Stimulated activated naive CD8-positive, alpha-beta T cell treated with anti-CD3 and anti-CD28 coated beads, Interleukin-15, amount 100 ng/mL, for 72 hours (primary cell): ENCODE measurements at regions not wholly inside any gene's neighbourhood (a gene's known extent, or its start where the extent isn't known, plus 50 kb on each side); places are given as distances from the start of the nearest gene placed in this dataset.
"Not testable (repeated sequence)": the region's sequence is repeated elsewhere in the genome, so short reads cannot be mapped to it uniquely, and the experiment has no call there.

Source experiments
- ATAC-seq: fragments of 150-1000 bp; cut with Tn5 transposase; 2 replicates; pipeline ENCODE4 v1.10.0; 2021; ENCODE audit warnings: mild to moderate bottlenecking, moderate library complexity
- DNase-seq, 2 donors: peaks; one replicate each; pipeline ENCODE4 v3.0.0; 2021 to 2022
- H3K27ac Mint-ChIP-seq, 2 donors: one replicate each; pipeline ENCODE4 v1.8.0; 2022; ENCODE audit warnings: mild to moderate bottlenecking in 2 of 2, mixed read lengths in 2 of 2, moderate library complexity in 2 of 2
- H3K27me3 Mint-ChIP-seq: one replicate; pipeline ENCODE4 v1.8.0; 2022; ENCODE audit warnings: mixed read lengths
- H3K4me1 Mint-ChIP-seq: one replicate; pipeline ENCODE4 v1.8.0; 2022; ENCODE audit warnings: mild to moderate bottlenecking, mixed read lengths
- H3K4me3 Mint-ChIP-seq, 2 donors: one replicate each; pipeline ENCODE4 v1.8.0; 2022; ENCODE audit warnings: mild to moderate bottlenecking in 2 of 2, mixed read lengths in 2 of 2, moderate library complexity in 1 of 2
- H3K9me3 Mint-ChIP-seq, 2 donors: one replicate each; pipeline ENCODE4 v1.8.0; 2022; ENCODE audit warnings: mixed read lengths in 2 of 2

DNA sequence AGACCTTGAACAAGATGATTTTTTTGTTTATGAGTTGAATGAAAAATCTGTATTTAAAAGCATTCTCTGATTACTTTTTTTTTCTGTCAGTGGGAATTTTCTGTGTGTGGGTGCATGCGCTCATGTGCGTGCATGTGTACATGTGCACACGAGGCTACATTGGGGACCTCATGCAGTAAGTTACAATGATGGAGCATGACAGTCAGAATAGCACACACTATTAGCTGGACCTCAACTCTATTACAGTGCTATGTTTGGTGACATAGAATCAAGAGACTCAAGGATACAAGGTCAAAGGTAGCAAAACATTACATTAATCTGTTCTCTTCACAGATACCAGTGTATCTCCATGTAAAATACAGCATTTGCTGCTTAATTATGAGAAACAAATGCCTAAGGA, 276.8 kb upstream of the FIGN start:
- H3K4me3 Mint-ChIP-seq = no peak overlapping the region
- H3K27me3 Mint-ChIP-seq = no peaks in the 10 kb centered on the region
- H3K4me1 Mint-ChIP-seq = no peaks in the 10 kb centered on the region
- H3K9me3 Mint-ChIP-seq = peaks cover 0 to 6% of the 10 kb centered on the region in 2 donors
- ATAC-seq = no peak
- DNase-seq = no peak
- no peak overlapping the region for H3K27ac Mint-ChIP-seq

DNA sequence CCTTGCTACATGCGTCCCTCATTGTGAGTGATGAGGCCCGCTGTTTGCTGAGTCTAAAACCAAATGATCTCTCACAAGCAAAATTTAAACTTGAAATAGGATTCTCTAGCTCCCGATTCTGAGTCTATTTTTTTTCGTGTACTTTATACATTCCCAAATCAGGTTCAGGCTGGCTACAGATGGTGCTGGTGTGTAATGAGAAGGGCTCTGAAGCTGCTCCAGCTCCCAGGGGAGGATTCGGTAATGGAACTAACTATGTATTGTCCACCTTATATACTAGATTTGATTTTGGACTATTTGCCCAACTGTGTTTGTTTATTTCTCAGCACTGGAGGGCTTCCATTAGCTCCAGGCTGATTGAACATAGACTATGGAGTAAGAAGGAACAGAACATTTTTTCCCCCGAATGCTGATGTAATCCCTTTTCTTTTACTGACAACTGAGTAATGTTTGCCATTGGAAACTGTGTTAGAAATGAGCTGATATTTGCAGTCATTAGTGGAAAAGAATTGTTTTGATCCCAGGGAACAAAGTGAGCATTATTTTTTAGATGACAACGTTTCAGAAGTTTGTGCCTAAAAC, 274.0 kb upstream of the FIGN start:
- H3K27ac Mint-ChIP-seq = no peak overlapping the region
- DNase-seq (no peak), ATAC-seq (no peak)
- H3K4me1 Mint-ChIP-seq = no peaks in the 10 kb centered on the region
- H3K27me3 Mint-ChIP-seq = no peaks in the 10 kb centered on the region
- H3K9me3 Mint-ChIP-seq = peaks cover 0 to 7% of the 10 kb centered on the region in 2 donors
- H3K4me3 Mint-ChIP-seq = no peak overlapping the region

DNA sequence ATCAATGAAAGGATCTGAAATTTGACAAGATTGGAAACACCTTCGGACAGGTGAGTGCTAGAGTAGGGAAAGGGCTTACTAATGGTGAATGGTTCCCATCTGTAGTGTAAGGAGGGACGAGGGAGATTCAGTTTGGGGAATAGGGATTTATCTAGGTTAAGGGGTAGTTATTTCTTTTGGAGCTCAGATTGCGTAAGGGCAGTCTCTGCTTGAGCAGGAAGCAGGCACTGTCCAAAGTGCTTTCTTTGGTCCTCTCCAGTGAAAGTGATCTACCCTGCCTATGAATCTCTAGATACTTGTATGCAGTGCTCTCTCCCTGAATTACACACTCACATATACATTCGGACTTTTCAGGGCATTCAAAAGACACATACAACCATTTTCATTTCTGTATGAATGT, 272.9 kb upstream of the FIGN start:
- Mint-ChIP-seq H3K4me1 (no peaks in the 10 kb centered on the region), H3K27me3 (no peaks in the 10 kb centered on the region), H3K27ac (no peak overlapping the region), H3K9me3 (peaks cover 0 to 13% of the 10 kb centered on the region in 2 donors), H3K4me3 (no peak overlapping the region)
- ATAC-seq = no peak
- DNase-seq = no peak

DNA sequence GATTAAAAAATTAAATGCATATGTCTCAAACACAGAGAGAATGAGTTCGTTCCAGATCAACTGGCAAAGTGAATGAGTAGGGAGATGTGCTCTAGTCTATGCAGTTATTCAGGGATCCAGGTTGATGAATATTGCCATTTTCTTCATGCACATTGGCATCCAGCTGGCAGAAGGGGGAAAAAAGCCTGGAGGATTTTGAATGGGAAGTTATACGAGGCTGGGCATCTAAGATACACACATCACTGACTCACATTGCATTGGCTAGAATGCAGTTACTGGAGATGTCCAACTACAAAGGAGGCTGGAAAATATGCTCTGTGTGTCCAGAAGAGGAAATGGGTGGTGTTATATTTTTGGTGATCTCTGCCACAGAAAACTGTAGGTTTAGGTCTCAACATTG, 270.9 kb upstream of the FIGN start:
- Mint-ChIP-seq H3K9me3 (peaks cover 0 to 13% of the 10 kb centered on the region in 2 donors), H3K4me3 (no peak overlapping the region), H3K27ac (no peak overlapping the region), H3K27me3 (no peaks in the 10 kb centered on the region), H3K4me1 (no peaks in the 10 kb centered on the region)
- no peak for DNase-seq
- ATAC-seq = no peak

DNA sequence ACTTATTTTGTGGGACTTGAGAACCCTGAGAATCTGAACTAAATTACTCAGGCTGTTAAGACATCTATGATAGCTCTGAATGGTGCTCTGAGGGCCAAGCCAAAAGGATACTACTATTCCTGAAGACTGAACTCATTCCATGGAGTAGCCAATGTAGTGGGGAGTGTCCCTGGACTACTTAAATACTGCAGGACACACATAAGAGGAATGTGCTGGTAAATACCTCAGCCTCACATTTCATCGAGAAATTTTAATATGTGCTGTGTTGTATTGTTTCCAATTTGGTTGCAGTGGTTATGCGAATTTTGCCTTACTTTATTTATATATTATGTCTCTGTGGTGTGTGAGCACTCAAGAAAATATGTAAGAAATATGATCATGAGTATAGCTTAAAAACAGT, 264.4 kb upstream of the FIGN start:
- no peak overlapping the region for H3K4me3 Mint-ChIP-seq
- DNase-seq (no peak), ATAC-seq (no peak)
- no peak overlapping the region for H3K27ac Mint-ChIP-seq
- no peaks in the 10 kb centered on the region for H3K4me1 Mint-ChIP-seq
- H3K27me3 Mint-ChIP-seq = no peaks in the 10 kb centered on the region
- H3K9me3 Mint-ChIP-seq = peaks cover 0 to 6% of the 10 kb centered on the region in 2 donors

DNA sequence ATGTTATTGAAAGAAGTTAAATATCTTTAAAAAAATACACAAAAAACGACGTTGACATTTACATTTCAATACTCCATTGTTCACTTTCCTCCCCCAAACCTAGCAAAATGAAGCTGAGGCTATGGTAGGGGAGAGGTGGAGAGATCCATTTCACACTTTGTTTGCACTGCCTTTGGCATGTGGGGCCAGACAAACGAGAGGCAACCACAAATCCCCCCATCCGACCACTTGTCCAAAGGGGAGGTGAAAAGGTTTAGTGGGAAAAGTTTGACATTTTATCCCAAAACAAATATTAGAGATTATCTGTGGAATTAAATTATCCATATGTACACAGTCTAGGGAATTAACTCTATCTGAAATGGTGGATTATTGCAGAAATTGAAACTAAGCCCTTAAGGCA, 261.7 kb upstream of the FIGN start:
- DNase-seq (no peak), ATAC-seq (no peak)
- Mint-ChIP-seq H3K27ac (no peak overlapping the region), H3K4me3 (no peak overlapping the region), H3K4me1 (no peaks in the 10 kb centered on the region), H3K9me3 (no peaks in the 10 kb centered on the region), H3K27me3 (no peaks in the 10 kb centered on the region)

DNA sequence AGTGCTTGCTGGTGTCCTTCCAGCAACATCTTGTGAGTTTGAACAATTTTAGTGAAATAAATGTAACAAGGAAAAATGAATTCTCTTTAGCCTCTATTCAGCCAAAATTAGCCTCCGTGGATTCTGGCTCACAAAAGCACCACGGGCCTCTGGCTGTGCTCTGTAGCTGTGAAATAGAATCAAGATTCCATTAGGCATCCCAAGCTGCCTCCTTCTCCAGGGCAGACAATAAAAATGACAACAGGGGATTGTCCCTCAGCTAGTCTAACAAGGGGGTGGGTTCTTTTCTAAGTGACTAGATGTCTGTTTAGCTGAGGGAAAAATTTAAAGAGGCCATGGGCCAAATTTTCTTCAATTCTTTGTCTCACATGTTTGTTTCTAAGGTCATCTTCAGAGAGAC, 254.7 kb upstream of the FIGN start:
- Mint-ChIP-seq H3K4me1 (no peaks in the 10 kb centered on the region), H3K4me3 (no peak overlapping the region), H3K27ac (no peak overlapping the region), H3K9me3 (no peaks in the 10 kb centered on the region), H3K27me3 (no peaks in the 10 kb centered on the region)
- no peak for ATAC-seq
- DNase-seq = no peak

DNA sequence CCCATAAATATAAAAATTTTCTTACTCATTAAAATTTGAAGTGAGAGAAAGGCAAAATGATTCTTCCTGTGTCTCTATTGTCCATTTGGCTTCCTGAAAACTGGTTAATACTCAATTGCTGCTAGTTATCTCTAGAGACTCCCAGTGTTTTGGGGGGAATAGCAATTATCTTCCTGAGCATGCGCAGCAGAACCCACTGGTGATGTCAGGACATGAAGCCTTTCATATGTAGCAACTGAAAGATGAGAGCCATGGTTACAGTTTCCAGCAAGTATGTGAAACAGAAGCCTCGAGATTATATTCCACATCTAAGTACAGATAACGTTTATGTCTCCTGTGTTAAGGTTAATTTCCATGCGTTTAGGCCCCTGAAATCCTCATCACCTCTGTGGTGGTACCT, 254.3 kb upstream of the FIGN start:
- DNase-seq (no peak), ATAC-seq (no peak)
- Mint-ChIP-seq H3K4me1 (no peaks in the 10 kb centered on the region), H3K9me3 (no peaks in the 10 kb centered on the region), H3K27ac (no peak overlapping the region), H3K27me3 (no peaks in the 10 kb centered on the region), H3K4me3 (no peak overlapping the region)

DNA sequence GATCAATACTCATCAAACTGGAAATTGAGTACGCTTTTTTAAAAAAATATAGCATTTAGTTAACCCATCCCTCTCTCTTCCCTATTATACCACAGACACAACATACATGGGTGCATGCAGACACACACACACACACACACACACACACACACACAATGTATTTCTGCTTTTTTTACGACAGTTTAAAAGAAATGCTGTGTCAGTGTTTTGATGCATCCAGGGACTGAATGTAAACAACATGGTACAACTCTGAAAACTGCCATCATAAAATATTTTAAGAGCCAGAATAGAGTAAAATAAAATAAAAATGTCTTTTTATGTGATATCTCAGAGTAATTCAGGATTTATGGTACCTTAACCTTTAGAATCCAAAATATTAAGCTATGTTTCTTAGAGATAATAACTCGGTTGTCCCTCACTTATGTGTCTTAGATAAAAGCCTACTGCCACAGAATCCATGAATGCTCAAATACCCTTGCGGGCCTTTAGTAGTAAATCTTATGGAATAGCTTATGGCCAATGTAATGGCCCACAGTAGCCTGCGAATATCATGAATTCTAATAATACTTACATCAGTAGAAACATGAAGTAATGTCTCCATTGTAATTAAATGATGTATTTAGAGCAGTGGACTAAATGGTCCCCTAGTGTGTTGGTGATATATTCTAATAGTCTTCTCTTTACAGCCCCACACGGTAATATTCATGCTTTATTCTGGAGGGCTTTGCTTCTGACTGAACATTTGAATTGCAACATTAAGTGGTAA, 251.6 kb upstream of the FIGN start:
- H3K27me3 Mint-ChIP-seq = no peaks in the 10 kb centered on the region
- no peaks in the 10 kb centered on the region for H3K4me1 Mint-ChIP-seq
- H3K27ac Mint-ChIP-seq = no peak overlapping the region
- H3K4me3 Mint-ChIP-seq = no peak overlapping the region
- ATAC-seq (no peak), DNase-seq (no peak)
- no peaks in the 10 kb centered on the region for H3K9me3 Mint-ChIP-seq

DNA sequence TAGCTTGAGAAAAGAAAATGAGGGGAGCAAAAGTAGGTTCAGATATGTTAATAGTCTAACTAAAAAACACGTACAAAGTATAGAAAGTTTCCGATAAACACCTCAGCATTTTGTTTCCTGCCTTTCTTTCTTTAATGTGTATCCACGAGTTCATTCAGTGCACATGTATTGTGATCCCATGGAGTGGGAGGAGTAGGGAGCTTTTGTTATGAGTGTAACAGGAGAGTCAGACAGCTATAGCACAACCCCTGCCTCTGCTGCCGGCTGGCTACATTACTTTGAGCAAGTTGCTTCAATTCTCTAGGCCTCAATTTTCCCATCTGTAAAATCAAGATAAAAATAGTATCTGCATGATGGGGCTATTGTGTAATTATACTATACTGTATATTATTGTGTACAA, 249.2 kb upstream of the FIGN start:
- Mint-ChIP-seq H3K4me1 (no peaks in the 10 kb centered on the region), H3K4me3 (no peak overlapping the region), H3K27ac (no peak overlapping the region), H3K9me3 (peaks cover 0 to 3% of the 10 kb centered on the region in 2 donors), H3K27me3 (no peaks in the 10 kb centered on the region)
- ATAC-seq (no peak), DNase-seq (no peak)

DNA sequence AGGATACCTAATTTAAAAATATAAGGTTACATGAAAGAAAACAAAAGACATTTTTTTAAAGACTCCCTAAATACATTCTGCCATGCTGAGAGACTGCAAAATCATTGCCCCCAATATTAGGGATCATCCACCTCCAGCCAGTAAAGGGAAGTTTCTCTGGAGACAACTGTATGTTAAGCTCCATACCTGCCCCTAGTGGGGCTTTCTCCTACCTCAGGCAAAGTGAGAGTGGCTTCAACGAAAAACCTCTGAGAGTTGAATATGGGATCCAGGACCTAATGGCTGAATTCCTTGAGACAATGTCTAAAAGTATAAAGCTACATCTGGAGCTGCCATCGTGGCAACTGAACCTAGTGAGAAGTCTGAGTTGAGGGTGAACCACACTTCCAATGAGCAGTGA, 248.1 kb upstream of the FIGN start:
- DNase-seq = no peak
- H3K9me3 Mint-ChIP-seq = peaks cover 0 to 3% of the 10 kb centered on the region in 2 donors
- no peaks in the 10 kb centered on the region for H3K4me1 Mint-ChIP-seq
- H3K27ac Mint-ChIP-seq = no peak overlapping the region
- ATAC-seq = no peak
- H3K4me3 Mint-ChIP-seq = no peak overlapping the region
- no peaks in the 10 kb centered on the region for H3K27me3 Mint-ChIP-seq

DNA sequence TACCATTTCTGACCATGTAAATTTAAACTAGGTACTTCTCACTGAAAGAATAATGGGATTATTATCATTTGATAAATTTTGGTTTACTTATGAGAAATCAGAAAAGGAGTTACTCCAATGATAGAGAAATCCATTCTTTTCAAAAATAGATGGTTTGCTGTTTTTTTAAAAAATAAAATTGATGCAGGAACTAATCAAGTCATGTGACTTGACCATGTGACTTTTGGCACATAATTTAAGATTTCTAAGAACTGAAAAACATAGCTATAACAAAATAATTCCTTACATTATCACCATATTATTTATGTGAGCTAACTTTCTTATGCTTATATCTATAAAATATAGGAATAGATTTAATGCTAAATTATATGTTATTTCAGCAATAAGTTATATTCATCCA, 247.1 kb upstream of the FIGN start:
- Mint-ChIP-seq H3K27ac (no peak overlapping the region), H3K27me3 (no peaks in the 10 kb centered on the region), H3K4me1 (no peaks in the 10 kb centered on the region), H3K9me3 (peaks cover 0 to 3% of the 10 kb centered on the region in 2 donors), H3K4me3 (no peak overlapping the region)
- ATAC-seq (no peak), DNase-seq (no peak)

DNA sequence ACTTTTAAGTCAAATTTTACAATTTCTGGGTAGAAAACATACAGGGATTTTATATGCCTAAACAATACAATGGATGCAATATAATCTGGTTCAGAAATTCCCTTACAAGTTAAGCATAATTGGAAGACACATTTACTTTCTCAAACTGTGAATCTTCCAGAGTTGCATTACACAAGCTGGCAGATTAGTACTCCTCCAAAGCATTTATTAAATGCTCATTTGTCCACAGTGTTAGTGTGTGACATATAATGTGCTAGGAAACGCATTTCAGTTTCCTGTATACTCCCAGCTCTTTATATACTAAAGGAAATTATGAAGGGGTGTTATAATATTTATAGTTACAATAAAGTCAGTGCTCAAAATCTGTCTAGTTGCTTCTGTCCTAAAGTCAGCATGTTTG, 239.0 kb upstream of the FIGN start:
- no peak overlapping the region for H3K27ac Mint-ChIP-seq
- no peaks in the 10 kb centered on the region for H3K4me1 Mint-ChIP-seq
- DNase-seq (no peak), ATAC-seq (no peak)
- no peaks in the 10 kb centered on the region for H3K27me3 Mint-ChIP-seq
- H3K4me3 Mint-ChIP-seq = no peak overlapping the region
- no peaks in the 10 kb centered on the region for H3K9me3 Mint-ChIP-seq

DNA sequence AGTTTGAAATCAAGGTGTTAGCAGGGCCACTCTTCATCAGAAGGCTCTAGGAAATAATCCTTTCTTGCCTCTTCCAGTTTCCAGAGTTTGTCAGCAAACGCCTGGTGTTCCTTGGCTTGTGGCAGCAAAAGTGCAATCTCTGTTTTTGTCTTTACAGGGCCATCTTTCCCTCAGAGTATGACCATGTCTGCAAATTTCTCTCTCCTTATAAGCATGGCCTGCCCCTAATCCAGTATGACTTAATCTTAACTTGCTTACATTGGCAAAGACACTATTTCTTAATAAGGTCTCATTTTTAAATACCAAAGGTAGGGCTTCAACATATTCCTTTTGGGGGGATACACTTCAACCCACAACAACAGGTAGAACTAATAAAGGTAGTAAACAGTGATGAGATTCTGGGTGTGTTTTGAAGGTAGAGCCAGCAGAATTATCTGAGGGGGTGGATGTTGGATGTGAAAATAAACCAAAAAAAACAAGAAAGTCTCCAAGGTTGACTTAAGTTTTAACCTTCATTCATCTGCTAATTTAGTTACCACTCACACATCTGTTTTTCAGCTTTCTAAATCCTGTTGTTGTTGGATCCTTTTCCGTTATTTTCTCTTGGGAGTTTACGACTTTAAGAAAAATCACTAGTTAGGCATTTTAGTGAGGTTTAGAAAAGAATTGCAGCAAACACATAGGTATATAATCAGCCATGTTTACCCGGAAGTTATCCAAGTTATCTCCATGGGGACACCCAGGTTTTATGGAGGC, 234.4 kb upstream of the FIGN start:
- Mint-ChIP-seq H3K27ac (no peak overlapping the region), H3K4me3 (no peak overlapping the region), H3K9me3 (no peaks in the 10 kb centered on the region), H3K4me1 (no peaks in the 10 kb centered on the region), H3K27me3 (no peaks in the 10 kb centered on the region)
- DNase-seq (no peak), ATAC-seq (no peak)

DNA sequence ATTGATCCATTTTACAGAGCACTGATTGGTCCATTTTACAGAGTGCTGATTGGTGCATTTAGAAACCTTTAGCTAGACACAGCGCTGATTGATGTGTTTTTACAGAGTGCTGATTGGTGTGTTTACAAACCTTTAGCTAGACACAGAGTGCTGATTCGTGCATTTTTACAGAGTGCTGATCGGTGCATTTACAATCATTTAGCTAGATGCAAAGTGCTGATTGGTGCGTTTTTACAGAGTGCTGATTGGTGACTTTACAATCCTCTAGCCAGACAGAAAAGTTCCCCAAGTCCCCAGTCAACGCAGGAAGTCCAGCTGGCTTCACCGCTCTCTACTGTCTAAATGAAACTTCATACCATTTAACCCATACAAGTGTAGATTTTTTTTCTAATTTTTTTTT, 228.5 kb upstream of the FIGN start:
- H3K9me3 Mint-ChIP-seq, H3K27me3 Mint-ChIP-seq, H3K4me3 Mint-ChIP-seq, ATAC-seq, H3K4me1 Mint-ChIP-seq, DNase-seq, H3K27ac Mint-ChIP-seq: not testable (repeated sequence)

DNA sequence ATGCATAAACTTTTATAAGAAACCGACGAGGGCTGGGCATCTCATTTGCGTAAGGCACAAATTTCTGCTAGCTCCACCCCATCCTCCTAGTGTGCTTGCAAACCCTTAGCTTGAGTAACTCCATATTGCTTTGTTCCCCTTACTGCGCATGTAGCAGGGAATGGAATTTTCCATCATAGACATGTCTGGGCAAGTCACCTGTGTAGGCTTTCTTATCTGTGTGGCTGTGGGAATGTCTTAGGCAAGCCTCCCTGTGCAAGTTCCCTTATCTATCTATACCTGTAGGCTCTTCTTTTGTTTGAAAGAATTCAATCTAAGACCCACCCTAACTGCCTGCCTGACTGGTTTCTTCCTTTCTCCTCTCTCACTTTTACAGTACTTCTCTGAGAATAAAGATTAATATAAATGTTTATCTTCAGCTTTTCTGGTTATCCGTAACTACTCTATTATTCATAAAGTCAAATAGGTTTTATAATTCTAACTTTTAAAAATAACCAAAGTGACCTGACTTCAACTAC, 217.6 kb upstream of the FIGN start:
- Mint-ChIP-seq H3K27me3 (no peaks in the 10 kb centered on the region), H3K4me1 (no peaks in the 10 kb centered on the region)

More for the DNA sequence above, 217.6 kb upstream of the FIGN start:
- no peak overlapping the region for H3K4me3 Mint-ChIP-seq
- ATAC-seq (no peak), DNase-seq (no peak)
- peak overlapping the region in 1 of 2 donors; percentile 22 for H3K27ac Mint-ChIP-seq
- H3K9me3 Mint-ChIP-seq = peaks cover 0 to 14% of the 10 kb centered on the region in 2 donors
